ENCODE measurements at regions not wholly inside any gene's neighbourhood (a gene's known extent, or its start where the extent isn't known, plus 50 kb on each side); places are given as distances from the start of the nearest gene placed in this dataset.
A peak's percentile ranks its signal among the peaks of the same experiment; 100 is the strongest.

DNA sequence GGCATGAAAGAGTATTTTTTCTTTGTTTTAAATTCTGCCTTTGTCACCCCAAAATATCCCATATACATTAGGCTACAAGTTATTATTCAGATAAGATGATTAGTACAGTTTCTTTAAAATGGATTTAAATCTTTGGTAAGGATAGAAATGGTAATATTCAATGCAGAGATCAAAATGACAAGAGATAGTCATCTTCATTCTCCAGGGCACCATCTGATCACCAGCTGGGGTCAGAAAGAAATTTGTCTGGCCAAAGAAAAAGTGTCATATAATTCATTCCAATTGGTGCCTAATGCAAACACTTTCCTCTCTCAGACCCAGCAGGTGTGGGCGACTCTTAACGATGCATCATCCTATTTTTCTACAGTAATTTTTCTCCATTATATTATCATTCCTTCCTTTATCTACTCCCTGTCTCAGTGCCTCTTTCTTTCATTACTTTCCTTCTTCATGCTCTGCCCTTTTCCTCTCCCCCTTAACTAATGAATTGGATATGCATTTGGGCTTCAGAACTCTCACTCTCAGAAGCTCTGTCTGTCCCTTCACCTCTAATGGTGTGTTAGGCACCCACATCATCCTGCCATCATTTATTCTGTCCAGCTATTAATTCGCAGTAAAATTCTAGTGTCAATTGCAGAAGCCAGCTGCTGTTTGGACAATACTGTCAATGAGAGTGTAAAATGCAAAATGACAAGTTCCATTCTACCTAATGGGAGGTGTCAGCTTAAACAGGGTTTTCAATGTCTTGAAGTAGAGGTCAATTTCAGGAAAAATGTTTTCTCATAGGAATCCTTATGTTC, 570.5 kb downstream of the TDRD15 start:
- DNase-seq: no peak

- no peak for DNase-seq
These were observed 573.1 kb downstream of the TDRD15 start for GRCh38 chr2:21696900-21697299.

DNA sequence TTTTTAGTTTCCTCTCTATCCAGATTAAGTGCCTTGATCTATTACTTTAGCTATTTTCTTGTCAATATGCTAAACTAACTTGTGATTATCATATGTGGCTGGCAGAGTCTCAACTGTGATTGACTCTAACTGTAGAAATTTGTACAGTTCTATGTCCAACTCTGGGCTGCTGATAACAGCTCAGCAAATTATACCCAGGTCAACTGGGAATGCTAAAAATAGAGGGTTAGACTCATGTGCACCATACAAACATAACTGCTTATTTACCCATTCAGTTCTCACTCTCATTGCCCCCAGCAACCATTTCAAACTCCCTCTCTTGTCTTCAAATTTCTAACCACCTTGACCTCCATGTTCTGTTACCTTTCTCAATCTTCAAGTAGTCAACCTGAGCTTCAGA, 576.9 kb downstream of the TDRD15 start:
- no peak for DNase-seq

- DNase-seq: no peak
These were observed 586.3 kb downstream of the TDRD15 start for GRCh38 chr2:21710031-21710430.

DNA sequence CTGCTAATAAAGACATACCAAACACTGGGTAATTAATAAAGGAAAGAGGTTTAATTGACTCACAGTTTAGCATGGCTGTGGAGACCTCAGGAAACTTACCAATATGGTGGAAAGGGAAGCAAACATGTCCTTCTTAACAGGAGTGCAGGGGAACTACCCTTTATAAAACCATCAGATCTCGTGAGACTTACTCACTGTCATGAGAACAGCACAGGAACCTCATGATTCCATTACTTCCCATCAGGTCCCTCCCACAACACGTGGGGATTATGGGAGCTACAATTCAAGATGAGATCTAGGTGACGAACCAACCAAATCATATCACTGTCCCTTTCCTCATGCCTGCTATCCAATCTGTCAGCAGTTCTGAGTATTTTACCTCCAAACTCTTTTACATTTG, 586.7 kb downstream of the TDRD15 start:
- DNase-seq: no peak

- DNase-seq: peak; percentile 20 to 62 (median 40)
These were observed 592.1 kb downstream of the TDRD15 start for GRCh38 chr2:21715887-21716286.

GRCh38 chr2:21727101-21727500, 603.3 kb downstream of the TDRD15 start:
- no peak for DNase-seq

DNA sequence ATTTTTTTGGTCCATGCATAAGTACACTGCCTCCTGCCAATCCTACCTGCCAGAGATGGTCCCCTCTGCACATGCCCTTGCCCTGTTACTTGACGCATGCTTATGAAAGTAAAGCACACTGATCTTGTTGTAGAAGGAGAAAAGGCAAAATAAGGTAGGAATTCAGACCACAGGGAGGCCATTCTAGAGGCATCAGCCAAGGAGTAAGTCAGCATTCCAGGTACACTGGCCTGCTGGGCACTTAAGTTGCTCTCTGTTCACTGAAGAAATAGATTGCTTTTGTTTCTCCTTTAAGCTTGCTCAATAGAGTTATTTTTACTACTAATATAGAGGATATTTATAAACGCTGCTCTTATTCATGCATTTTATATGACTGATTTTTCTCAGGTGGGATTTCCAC, 604.4 kb downstream of the TDRD15 start:
- no peak for DNase-seq

- no peak for DNase-seq
These were observed 606.4 kb downstream of the TDRD15 start for GRCh38 chr2:21730141-21730540.

DNA sequence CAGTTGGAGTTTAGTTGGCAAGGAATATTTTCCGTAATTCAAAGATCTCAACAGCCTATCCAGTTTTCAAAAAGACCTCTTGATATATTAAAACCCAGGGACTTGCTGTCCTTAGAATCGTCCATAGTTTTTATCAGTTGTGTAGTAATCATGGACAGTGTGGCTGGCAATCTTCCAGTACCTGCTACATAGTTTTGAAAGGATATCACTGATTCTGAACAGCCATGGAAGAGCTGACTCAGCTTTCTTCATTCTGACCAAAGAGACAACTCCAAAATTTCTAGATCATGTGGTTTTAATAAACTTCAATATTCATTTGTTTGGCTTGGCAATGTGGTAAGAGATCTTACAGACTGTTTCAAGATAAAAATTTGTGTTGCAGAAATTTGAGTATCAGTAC, 616.7 kb downstream of the TDRD15 start:
- peak; percentile 16 to 66 (median 48) for DNase-seq

DNA sequence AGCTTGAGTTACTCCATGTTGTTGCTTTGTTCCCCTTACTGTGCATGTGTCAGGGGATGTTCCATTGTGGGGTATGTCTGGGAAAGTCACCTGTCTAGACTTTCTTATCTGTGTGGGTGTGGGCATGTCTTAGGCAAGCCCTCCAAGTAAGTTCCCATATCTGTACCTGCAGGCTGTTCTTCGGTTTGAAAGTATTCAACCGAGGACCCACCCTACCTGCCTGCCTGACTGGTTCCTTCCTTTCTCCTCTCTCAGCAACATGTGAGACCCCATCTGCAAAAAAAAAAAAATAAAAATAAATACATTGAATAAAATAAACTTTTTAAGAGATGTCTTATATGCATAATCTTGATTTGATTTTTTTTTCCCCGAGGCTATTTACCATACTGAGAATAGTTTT, 622.7 kb downstream of the TDRD15 start:
- DNase-seq: no peak

- DNase-seq: no peak
These were observed 624.7 kb downstream of the TDRD15 start for GRCh38 chr2:21748501-21748900.

GRCh38 chr2:21754164-21754788, 630.5 kb downstream of the TDRD15 start:
- DNase-seq: no peak

DNA sequence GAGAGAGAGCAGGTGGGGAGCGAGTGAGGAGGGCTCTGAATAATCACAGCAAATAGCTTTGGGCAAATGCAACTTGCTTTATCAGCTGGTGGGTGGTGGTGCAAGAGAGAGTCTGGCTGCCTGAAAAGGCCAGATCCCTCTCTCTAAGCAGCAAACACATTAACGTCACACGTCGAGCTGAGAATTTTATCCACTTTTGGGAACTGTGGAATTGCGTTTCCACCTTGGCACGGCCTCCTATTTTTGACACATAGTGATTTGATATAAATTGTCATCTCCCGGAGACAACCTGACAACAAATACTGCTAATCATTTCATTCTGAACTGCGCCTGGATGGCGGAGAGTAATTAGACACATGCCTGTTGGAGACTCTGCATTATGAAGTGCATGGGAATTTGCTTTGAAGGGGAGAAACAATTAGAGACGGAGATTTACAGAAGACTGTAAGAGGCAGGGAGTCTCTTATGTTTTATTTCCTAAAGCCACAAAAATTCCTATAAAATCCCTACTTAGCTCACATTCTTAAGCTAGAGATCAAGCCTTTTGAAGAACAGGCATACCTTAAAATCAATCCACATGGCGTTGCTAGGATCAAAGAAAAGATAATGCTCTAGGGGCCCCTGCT, 634.1 kb downstream of the TDRD15 start:
- no peak for DNase-seq

- DNase-seq: no peak
These were observed 636.1 kb downstream of the TDRD15 start for GRCh38 chr2:21759819-21760218.

- DNase-seq: no peak
These were observed 637.6 kb downstream of the TDRD15 start for GRCh38 chr2:21761361-21761760.

DNA sequence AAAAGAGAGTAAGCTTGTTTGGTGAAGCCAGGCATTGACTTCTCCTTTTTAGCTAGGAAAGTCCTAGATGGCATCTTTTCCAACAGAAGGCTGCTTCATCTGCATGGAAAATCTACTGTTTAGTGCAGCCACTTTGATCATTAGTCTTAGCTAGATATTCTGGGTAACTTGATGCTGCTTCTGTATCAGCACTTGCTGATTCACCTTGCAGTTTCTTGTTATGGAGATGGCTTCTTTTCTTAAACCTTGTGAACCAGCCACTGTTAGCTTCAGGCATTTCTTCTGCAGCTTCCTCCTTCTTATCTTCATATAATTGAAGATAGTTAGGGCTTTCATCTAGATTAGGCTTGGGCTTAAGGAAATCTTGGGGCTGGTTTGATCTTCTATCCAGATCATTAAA, 639.7 kb downstream of the TDRD15 start:
- no peak for DNase-seq

GRCh38 chr2:21770787-21771186, 647.0 kb downstream of the TDRD15 start:
- no peak for DNase-seq

- DNase-seq: peak in 1 of 3 donors; percentile 42
These were observed 648.9 kb downstream of the TDRD15 start for GRCh38 chr2:21772624-21773023.

DNA sequence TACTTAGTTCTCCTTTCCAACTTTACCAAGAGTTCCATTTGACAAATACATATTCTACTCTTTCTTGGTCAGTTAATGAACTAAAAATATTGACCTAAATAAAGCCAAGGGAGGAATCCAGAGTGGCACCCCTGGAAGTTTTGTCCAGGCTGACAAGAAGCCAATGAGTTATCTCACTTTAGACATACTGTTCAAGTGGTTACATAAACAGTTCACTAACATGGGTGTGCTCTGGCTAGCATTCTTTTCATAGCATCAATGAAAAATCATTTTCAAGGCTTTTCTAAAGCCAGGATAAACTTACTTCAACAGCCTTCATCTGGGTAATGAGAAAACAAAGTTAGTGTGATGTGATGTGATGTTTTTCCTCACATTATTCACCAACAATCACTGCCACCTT, 649.4 kb downstream of the TDRD15 start:
- no peak for DNase-seq

DNA sequence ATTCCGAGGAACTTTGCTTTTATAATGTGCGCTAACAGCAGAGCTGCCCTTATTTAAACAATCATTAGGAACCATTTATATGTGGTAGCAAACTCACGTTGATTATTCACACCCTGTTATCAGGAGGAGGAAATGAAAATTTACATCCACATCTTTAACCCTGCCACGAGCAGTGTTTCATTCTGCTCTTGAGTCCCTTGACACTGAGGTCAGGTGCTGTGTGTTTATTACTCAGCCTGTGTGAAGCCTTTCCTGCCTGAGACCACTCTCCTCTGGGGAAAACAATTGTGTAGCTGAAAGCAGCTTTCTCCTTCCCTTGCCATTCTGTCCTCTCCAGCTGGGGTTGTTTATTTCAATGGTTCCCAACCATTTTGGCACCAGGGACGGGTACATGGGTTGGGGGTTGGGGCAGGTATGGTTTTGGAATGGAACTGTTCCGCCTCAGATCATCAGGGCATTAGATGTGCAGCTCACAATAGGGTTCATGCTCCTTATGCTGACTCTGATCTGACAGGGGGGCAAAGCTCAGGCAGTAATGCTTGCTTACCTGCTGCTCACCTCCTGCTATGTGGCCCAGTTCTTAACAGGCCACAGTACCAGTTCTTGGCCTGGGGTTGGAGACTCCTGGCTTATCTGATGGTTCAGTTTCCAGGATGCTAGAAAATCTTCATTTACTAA, 651.1 kb downstream of the TDRD15 start:
- no peak for DNase-seq

DNA sequence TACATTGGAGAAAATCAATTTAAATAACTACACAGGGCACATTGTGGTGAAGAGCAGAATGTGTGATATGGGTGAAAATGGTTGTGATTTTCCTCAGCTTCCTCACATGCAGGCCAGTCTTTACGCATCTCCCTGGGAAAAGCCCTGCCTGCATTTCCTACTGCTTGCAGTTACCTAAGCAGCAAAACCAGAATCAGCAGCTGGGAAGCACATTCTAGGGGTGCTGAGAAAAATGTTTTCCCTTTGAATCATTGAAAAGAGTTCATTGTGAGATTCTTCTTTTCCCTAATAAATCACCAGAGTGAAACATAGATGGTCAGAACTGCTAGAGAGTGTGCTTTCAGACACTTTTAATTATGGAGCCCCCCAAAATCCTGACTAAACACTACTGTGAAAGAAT, 656.0 kb downstream of the TDRD15 start:
- DNase-seq: no peak

- DNase-seq: no peak
These were observed 658.2 kb downstream of the TDRD15 start for GRCh38 chr2:21781962-21782361.

Measured in muscle of back (tissue), 3 donors.